NB4 (cell line): ENCODE measurements at regions not wholly inside any gene's neighbourhood (a gene's known extent, or its start where the extent isn't known, plus 50 kb on each side); places are given as distances from the start of the nearest gene placed in this dataset.

Experiments used
- DNase-seq: peaks from one replicate; pipeline ENCODE4 v3.0.0; 2010; ENCODE audit warnings: low read depth
- H3K4me3 ChIP-seq: one replicate; pipeline ENCODE4 v1.5.1; 2011; ENCODE audit warnings: mild to moderate bottlenecking, low read depth, low read length, moderate library complexity
- CTCF ChIP-seq: IDR thresholded peaks from one replicate; pipeline ENCODE4 v1.5.1; 2012; ENCODE audit warnings: low read depth, low read length
- MYC ChIP-seq: IDR thresholded peaks from 2 replicates; pipeline ENCODE4 v1.6.1; 2011; ENCODE audit warnings: low read depth, low read length
- POLR2A ChIP-seq: IDR thresholded peaks from 2 replicates; pipeline ENCODE4 v1.6.1; 2011; ENCODE audit warnings: mild to moderate bottlenecking; ENCODE audit not compliant: insufficient read length; ENCODE audit errors: extremely low read depth
- TF ChIP-seq, protein P1 (sequence below): IDR thresholded peaks from 2 replicates; pipeline ENCODE4 v1.6.1; 2011; ENCODE audit warnings: low read depth, low read length

GRCh38 chr11:39236916-39237315 is 2222.5 kb downstream of the LRRC4C start:
- no peak for DNase-seq

DNA sequence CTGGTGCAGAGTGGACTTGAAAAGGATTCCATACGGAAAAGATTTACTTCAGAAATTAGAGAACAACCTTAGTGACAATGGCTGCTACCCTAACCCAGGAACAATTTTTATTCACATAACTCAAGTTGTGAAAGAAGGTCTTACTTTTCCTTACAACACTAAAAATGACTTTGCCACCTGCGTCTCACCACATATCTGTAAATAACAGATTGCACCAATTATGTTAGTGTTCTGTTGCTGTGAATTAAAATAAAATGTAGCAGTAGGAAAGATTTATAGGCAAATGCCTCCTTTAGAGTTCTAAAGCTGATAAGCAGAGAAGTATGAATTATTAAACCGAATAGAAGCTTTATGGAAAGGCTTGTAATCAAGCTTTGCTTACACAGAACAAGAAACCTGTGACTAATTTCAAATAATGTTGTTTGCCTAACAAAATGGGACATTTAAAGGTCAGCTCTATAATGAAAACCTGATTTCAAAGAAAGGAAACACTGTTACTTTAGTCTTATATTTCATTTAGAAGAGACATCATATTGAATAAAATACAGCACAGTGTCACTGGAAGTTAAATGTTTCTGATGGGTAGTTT is 2237.8 kb downstream of the LRRC4C start:
- H3K4me3 ChIP-seq: no peak overlapping the region
- DNase-seq: no peak

More at GRCh38 chr11:39236916-39237315, 2222.5 kb downstream of the LRRC4C start:
- H3K4me3 ChIP-seq: no peak overlapping the region
- TF ChIP-seq CTCF (no peak), POLR2A (no peak), MYC (no peak)
- TF ChIP-seq, protein P1, sequence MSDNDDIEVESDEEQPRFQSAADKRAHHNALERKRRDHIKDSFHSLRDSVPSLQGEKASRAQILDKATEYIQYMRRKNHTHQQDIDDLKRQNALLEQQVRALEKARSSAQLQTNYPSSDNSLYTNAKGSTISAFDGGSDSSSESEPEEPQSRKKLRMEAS: no peak

GRCh38 chr11:39220501-39221230 is 2238.8 kb downstream of the LRRC4C start:
- TF ChIP-seq MYC (no peak), POLR2A (no peak)
- TF ChIP-seq, protein P1: no peak
- DNase-seq: no peak
- H3K4me3 ChIP-seq: no peak overlapping the region

More for the DNA sequence above, 2237.8 kb downstream of the LRRC4C start:
- TF ChIP-seq MYC (no peak), CTCF (no peak), POLR2A (no peak)
- TF ChIP-seq, protein P1: no peak

DNA sequence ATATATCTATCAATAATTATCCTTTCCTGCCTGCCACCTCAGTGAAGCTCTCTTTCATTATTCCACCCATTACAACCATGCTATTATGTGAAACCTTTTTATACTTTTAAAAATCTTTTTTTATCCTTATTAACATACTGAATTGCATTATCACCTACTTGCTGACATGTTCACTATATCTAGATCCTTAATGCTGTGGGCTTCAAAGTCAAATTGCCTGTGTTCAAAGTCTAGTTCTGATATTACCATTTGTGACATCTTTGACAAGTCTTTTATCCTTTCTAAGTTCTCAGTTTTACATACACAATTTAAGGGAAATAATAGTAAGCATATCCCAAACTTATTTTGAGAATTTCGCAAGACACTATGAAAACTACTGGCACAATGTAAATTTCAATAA is 2239.4 kb downstream of the LRRC4C start:
- no peak for DNase-seq
- TF ChIP-seq CTCF (no peak), MYC (no peak), POLR2A (no peak)
- TF ChIP-seq, protein P1: no peak
- no peak overlapping the region for H3K4me3 ChIP-seq

DNA sequence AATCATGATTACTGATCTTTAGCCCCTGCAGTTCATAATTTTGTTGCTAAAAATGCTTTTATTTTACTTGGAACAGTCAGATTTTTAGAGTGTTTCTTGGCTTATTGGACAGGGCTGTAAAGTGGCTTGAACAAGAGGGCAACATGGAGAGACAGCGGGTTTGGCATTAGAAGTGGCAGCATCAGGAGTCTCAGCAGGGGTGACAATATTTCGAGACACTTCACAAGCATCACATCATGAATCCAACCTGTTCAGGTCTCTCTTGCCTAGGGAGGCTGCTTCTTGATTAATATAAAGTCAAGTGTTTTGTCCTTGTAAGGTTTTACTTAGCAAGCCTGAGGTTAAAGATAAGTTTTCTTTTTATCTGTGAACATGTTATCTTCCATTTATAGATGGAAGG is 2249.5 kb downstream of the LRRC4C start:
- no peak overlapping the region for H3K4me3 ChIP-seq
- TF ChIP-seq MYC (no peak), POLR2A (no peak), CTCF (no peak)
- TF ChIP-seq, protein P1: no peak
- DNase-seq: no peak

DNA sequence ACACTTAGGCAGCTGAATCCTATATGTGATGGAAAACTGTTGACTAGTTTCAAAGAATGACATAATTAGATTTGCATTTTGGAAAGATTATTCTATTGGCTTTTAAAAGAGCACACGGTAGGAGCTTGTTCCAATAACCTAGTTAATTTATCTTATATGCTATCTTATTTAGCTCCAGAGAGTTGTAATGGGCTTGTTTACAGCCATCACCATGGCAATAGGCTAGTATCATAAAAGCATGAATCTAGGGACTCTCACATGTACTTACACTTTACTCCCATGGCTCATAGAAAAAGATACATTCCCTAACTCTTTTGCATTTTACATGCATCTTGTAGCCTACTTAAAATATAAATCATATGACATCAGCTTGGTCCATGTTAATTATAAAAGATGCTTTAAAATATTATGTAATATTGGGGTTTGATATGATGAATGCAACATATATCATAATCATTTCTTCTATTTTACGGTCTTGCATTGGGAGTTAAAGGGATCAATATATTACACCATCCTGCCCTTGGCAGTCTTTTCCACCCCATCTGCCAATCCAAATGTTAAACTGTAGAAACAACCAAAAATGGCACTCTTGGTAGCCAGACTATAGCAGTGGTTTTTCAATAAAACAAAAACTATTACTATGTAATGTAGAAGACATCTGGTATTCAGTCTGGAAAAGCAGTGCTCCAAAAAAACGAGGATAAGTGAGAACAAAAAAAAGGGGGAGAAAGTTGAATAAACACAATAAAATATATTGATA is 2254.0 kb downstream of the LRRC4C start:
- no peak for DNase-seq
- H3K4me3 ChIP-seq: no peak overlapping the region
- TF ChIP-seq MYC (no peak), CTCF (no peak), POLR2A (no peak)
- TF ChIP-seq, protein P1: no peak
